ENCODE measurements at regions not wholly inside any gene's neighbourhood (a gene's known extent, or its start where the extent isn't known, plus 50 kb on each side); places are given as distances from the start of the nearest gene placed in this dataset.

GRCh38 chr1:95935719-95936118 is 701.7 kb downstream of the RWDD3 start:
- ATAC-seq, result no peak
- no peak for TF ChIP-seq CTCF (IDR thresholded peaks at IDR 0.05)

DNA sequence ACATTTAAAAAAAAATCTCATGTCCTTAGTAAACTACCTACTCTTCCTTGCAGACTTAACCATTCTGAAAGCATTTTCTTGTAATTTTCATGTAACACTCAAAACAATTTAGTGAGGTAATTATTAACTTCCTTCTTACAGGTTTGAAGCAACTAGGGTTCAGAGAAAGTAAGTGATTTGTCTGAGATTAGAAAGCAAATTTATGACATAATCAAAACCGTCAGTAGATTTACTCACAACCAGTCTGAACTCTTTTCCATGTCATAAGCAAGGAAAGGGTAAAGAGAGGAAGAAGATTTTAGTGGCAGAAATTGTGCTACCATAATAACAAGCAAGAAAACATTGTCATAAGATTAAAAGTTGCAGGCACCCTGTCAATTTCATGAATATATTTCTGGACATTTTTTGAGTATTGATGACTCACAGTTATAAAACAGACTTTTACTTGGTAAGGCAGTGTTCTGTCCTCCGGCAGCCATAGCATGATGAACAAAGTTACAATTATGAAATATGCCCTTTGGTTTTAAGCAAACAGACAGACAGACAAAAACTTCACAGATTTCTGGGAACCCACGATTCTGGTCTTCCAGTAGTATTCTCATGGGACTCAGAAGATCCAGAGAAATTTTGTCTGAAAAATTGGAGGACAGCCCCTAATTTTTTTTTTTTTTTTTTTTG is 707.2 kb downstream of the RWDD3 start:
- no peak overlapping the region for H3K4me3 ChIP-seq
- intact Hi-C loops (cut with DNase I, micrococcal nuclease), result no loop called here
- no peaks in the 10 kb centered on the region for H3K9me3 ChIP-seq
- TF ChIP-seq CTCF (IDR thresholded peaks at IDR 0.05), result no peak
- no peak for ATAC-seq
- no peaks in the 10 kb centered on the region for H3K4me1 ChIP-seq (ENCODE audit: low read depth)
- no peaks in the 10 kb centered on the region for H3K36me3 ChIP-seq (ENCODE audit: low read depth)
- no peak for DNase-seq

More at GRCh38 chr1:95935719-95936118, 701.7 kb downstream of the RWDD3 start:
- Histone ChIP-seq H3K36me3 (ENCODE audit: low read depth) (no peaks in the 10 kb centered on the region), H3K9me3 (no peaks in the 10 kb centered on the region), H3K4me1 (ENCODE audit: low read depth) (no peaks in the 10 kb centered on the region), H3K4me3 (no peak overlapping the region)
- intact Hi-C loops (cut with DNase I, micrococcal nuclease), result no loop called here
- no peak for DNase-seq

DNA sequence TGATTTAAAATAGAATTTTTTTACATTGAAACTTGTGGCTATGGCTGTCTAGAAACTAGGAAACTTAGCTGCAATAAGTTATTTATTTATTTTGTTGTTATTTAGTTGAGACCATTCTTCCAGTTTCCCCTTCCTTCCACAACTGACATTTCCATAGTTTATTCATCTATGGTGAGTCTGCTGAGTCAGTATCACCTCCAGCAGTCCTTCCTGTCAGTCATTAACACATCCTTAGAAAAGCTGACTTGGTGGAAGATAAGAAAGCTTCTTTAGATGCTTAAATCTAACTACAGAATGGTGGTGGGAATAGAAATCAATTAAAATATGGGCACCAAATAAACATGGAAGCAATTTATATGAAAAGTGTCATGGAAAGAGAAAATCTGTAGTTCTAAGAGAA is 714.0 kb downstream of the RWDD3 start:
- intact Hi-C loops (cut with DNase I, micrococcal nuclease), result no loop called here
- H3K36me3 ChIP-seq (ENCODE audit: low read depth), result no peaks in the 10 kb centered on the region

DNA sequence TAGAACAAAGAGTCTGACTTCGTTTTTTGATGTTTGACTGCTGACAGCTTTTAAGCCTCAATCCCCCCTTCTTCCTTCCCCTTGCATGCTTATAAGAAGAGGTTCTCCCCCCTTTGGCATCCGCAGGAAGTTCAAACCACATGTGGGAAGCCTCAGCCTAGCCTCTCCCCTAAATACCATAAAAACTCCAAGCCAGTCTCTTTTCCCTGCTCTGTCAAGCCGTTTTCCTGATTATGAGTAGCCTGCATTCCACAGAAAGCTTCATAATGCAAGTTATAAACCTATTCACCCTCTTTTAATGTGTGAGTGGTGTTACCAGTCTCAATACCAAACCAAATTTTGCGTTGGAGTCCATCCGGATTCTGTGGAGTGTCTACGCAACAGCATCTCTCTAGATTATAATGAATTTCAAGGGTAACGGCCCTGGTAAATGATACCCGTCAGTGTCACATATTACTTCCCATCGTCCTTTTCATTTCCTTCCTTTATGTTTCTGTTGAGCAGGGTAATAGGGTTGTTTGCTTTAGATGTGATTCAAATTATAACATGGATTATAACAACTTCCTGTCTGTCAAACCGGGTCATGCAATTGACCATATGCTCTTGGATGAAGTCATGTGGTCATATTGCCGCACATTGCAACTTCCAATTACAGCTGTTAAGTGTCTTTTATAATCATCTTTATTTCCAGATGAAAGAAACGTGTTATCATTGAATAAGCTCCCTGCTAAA is 717.5 kb downstream of the RWDD3 start:
- no peak overlapping the region for H3K4me3 ChIP-seq
- ATAC-seq, result no peak
- H3K36me3 ChIP-seq (ENCODE audit: low read depth), result no peaks in the 10 kb centered on the region
- no peaks in the 10 kb centered on the region for H3K9me3 ChIP-seq
- no peak for DNase-seq
- intact Hi-C loops (cut with DNase I, micrococcal nuclease), result no loop called here
- H3K4me1 ChIP-seq (ENCODE audit: low read depth), result no peaks in the 10 kb centered on the region
- no peak for TF ChIP-seq CTCF (IDR thresholded peaks at IDR 0.05)

More for the DNA sequence above, 714.0 kb downstream of the RWDD3 start:
- no peak for DNase-seq
- Histone ChIP-seq H3K9me3 (no peaks in the 10 kb centered on the region), H3K4me1 (ENCODE audit: low read depth) (no peaks in the 10 kb centered on the region), H3K4me3 (no peak overlapping the region)
- TF ChIP-seq CTCF (IDR thresholded peaks at IDR 0.05), result no peak
- ATAC-seq, result no peak

DNA sequence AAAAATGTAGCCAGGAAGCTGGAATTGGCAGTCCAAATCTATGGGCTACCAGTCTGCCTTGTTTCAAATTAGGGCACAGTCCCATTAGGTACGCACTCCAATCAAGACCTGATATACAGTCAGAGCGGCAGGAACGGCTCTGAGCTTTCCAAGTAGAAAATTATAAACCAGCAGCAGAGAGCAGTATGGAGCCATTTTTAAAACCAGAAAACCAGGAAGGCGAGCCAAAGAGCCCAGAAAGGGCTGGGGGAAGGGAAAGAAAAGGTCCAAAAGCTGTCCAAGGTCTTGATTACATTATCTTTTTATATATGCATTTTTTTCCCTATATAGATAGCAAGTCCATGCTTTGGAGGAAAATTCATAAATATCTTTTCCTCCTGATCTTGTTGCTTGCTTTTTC is 719.0 kb downstream of the RWDD3 start:
- intact Hi-C loops (cut with DNase I, micrococcal nuclease), result no loop called here
- DNase-seq, result peak in 1 of 3 donors; percentile 6

More for the DNA sequence above, 719.0 kb downstream of the RWDD3 start:
- Histone ChIP-seq H3K4me3 (no peak overlapping the region), H3K9me3 (no peaks in the 10 kb centered on the region), H3K4me1 (ENCODE audit: low read depth) (no peaks in the 10 kb centered on the region), H3K36me3 (ENCODE audit: low read depth) (no peaks in the 10 kb centered on the region)
- TF ChIP-seq CTCF (IDR thresholded peaks at IDR 0.05), result no peak
- ATAC-seq, result no peak

Data from mucosa of descending colon (tissue), 3 donors.